ENCODE measurements at regions not wholly inside any gene's neighbourhood (a gene's known extent, or its start where the extent isn't known, plus 50 kb on each side); places are given as distances from the start of the nearest gene placed in this dataset.
A peak's percentile ranks its signal among the peaks of the same experiment; 100 is the strongest.
"Not testable (repeated sequence)": the region's sequence is repeated elsewhere in the genome, so short reads cannot be mapped to it uniquely, and the experiment has no call there.

DNA sequence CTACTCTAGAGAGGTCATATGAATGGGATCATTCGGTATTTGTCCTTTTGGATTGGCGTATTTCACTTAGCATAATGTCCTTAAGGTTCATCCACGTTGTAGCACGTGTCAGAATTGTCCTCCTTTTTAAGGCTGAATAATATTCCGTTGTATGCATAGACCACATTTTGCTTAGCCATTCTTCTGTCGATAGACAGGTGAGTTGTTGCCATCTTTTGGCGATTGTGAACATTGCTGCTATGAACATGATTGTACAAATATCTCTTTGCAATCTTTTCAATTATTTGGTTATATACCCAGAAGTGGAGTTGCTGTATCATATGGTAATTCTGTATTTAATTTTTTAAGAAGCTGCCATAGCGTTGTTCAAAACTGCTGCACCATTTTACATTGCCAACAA lies 52.4 kb upstream of the GOLGA8J start:
- DNase-seq (ENCODE audit: low read depth in 2 of 3, low spot score in 2 of 3) = no peak

DNA sequence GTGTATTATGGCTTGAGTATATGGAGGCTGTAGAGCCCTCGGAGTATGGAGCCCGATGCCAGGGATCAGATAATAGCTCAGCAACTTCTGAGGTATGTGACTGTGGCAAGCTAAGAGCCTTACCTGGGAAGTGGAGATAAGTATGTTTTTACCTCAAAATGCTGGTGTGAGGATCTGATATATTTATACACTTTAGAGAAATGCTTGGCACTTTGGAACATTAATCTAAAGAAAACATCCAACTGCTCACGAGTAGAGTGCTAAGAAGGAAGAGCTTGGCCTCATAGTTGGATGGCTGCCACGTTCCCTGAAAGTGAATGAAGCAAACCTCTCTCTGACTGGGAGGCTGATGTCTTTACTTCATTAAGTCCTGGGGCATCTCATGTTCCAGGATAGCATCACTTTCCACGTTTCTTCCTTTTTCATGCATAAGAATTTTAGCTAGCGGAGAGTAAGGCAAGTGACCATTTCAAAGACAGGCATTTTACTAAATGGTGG lies 58.9 kb upstream of the GOLGA8J start:
- peak in 2 of 3 donors; percentile 2 to 31 for DNase-seq (ENCODE audit: low read depth in 2 of 3, low spot score in 2 of 3)

DNA sequence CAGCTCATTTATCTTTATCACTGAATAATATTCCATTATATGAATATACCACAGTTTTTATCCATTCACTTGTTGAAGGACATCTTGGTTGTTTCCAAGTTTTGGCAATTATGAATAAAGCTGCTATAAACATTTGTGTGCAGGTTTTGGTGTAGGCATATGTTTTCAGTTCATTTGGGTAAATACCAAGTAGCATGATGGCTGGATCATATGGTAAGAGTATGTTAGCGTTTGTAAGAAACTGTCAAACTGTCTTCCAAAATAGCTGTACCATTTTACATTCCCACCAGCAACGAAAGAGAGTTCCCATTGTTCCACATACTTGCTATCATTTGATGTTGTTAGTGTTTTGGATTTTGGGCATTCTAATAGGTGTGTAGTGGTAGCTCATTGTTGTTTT lies 72.0 kb upstream of the GOLGA8J start:
- DNase-seq (ENCODE audit: low read depth in 2 of 3, low spot score in 2 of 3) = no peak

DNA sequence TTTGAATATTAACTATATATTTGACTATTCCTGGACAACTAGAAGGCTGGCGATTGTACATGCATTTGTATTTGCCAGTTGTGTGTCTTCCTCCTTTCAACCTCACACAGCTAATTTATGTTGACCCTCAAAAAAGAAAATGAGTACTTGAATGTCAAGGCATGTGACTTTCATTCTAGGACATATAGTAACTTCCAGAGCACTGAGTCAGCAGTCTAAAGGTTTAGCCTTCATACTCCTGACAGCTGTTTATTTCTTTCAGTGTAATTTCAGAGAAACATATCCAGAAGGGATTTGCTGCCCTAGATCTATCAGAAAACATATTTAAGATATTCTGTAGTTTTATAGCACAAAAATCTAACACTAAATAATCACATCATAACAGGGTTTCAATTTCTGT lies 74.6 kb upstream of the GOLGA8J start:
- no peak for DNase-seq (ENCODE audit: low read depth in 2 of 3, low spot score in 2 of 3)

DNA sequence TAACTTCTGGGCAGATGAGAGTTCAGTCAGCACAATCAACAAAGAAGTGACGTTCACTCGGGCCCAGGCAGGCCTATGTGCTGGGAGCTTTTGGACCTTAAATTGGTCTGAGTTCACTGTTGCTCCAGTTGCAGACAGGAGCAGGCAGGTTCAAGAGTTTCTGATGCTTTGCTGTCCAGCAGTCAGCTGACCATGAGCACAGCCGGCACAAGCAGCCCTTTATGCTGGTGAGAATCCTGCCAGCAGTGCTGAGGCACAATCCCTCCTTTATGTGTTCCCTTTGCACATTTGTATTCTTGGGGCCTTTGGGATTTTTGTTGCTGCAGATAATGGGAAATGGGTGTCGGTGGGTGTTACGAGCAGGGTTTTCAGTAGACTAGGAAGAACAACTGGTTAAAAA lies 81.2 kb upstream of the GOLGA8J start:
- DNase-seq (ENCODE audit: low read depth in 2 of 3, low spot score in 2 of 3) = no peak

DNA sequence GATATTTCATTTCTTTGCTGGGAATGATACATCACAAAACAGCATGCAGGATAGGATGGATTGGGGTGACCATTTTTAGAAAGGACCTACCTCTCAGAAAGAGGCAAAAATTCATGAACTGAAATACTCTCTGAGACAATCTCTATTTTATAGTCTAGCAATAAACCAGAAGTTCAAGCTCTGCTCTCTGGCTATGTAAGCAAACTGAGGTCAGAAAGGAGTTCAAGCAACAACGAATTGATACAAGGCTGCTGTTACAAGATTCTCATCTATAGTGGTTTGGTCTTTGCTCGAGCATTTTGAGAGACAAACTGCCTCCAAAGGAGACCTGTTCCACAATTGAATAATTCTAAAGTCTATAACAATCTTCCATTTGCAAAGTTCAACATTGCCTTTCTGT lies 84.7 kb upstream of the GOLGA8J start:
- no peak for DNase-seq (ENCODE audit: low read depth in 2 of 3, low spot score in 2 of 3)

DNA sequence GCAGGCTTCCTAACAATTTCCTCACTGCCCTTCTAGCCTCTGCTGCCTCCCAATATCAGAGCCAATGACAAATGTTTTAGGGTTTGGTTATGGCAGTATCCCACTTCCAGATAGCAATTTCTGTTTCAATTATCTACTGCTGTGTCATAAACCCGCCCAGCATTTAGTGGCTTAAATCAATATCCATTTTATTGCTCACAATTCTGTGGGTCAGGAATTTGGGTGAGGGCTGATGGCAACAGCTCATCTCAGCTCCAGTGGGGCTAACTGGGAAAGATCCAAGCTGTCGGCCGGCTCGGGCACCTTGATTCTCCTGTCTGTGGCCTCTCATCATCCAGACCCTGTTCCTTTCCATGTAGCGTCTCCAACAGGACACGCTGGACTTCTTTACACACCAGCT lies 85.3 kb upstream of the GOLGA8J start:
- no peak for DNase-seq (ENCODE audit: low read depth in 2 of 3, low spot score in 2 of 3)

DNA sequence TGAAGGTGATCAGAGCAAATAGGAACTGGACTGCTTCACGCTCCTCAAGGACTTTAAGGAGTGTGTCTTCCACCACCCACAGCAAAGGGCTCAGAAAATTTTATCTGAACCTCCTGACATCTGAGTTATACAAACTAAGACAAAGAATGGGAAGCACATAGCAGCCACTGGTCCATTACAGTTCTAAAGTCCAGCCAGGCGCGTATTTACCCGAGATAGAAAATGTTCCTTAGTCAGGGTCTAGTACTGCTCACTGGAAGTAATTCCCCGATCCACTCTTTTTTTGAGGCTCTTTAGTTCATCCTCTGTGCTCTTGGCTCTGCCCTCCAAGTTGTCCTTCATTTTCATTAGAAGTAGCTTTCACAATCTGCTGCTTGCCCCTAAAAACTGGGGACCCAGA lies 88.5 kb upstream of the GOLGA8J start:
- DNase-seq (ENCODE audit: low read depth in 2 of 3, low spot score in 2 of 3) = no peak

DNA sequence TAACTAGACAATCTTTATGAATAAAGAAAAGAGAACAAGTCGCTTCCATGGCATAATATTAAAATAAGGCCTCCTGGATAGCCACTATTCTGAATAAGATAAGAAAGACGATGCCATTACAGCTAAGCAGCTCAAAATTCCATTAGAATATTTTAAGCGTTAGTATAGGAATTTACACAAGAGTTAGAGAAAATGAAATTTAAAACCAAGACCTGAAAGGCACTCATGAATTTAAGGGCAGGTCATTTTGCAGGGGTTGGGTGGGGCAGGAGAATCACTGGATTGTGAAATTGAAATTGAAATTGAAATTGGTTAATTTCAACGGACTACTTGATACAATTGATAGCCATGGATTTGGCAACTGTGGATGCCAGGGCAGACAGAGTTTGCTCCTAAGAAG lies 91.8 kb upstream of the GOLGA8J start:
- DNase-seq (ENCODE audit: low read depth in 2 of 3, low spot score in 2 of 3) = no peak

DNA sequence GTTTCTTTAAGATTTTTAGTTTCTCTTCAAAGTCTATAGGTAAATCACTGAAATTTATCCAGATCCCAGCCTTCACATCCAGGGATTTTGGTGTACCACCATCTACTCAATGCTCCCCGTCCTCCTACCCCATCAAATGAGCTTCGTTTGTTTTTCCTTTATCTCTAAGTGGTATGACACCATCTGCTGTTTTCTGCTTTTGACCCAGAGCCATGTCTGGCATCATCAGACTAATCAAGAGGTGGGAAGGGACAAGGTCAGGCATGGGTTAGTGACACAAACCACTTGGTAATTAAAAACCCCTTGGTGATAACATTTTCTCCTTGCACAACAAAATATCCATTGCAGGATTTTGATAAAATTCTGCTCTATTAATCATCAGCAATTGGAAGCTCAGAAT lies 92.7 kb upstream of the GOLGA8J start:
- DNase-seq (ENCODE audit: low read depth in 2 of 3, low spot score in 2 of 3) = no peak

DNA sequence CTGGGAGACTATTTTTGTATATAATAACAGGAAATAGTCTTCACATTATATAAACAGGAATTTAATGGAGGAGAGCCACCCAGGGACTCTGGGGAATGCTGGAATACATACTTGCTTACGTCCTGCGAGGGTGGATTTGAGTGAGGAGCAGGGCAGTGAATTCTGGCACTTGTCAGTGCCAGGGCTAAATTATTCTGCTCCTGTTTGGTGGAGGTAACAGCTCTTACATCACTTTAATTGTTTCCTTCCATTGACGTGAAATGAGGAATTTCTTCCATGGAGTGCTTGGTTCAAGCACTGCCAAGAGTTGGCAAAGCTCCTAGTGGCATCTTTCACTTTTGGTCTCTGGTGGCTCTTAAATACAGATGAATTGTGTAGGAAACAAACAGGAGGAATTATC lies 94.1 kb upstream of the GOLGA8J start:
- no peak for DNase-seq (ENCODE audit: low read depth in 2 of 3, low spot score in 2 of 3)

DNA sequence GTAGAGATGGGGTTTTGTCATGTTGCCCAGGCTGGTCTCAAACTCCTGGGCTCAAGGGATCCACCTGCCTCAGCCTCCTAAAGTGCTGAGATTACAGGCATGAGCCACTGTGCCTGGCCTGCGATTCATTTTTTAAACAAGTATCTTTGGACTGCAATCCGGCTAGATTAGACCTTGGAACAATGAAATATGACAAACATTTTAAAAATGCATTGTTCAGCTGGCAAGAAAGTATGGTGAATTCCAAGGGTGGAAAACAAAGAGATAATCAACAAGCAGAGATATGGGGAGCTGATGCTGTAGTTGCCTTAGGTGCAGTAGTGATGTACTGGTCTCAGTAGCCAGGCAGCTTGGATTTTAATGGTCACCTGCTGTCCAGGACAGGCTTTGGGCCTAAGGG lies 95.8 kb upstream of the GOLGA8J start:
- DNase-seq (ENCODE audit: low read depth in 2 of 3, low spot score in 2 of 3) = no peak

DNA sequence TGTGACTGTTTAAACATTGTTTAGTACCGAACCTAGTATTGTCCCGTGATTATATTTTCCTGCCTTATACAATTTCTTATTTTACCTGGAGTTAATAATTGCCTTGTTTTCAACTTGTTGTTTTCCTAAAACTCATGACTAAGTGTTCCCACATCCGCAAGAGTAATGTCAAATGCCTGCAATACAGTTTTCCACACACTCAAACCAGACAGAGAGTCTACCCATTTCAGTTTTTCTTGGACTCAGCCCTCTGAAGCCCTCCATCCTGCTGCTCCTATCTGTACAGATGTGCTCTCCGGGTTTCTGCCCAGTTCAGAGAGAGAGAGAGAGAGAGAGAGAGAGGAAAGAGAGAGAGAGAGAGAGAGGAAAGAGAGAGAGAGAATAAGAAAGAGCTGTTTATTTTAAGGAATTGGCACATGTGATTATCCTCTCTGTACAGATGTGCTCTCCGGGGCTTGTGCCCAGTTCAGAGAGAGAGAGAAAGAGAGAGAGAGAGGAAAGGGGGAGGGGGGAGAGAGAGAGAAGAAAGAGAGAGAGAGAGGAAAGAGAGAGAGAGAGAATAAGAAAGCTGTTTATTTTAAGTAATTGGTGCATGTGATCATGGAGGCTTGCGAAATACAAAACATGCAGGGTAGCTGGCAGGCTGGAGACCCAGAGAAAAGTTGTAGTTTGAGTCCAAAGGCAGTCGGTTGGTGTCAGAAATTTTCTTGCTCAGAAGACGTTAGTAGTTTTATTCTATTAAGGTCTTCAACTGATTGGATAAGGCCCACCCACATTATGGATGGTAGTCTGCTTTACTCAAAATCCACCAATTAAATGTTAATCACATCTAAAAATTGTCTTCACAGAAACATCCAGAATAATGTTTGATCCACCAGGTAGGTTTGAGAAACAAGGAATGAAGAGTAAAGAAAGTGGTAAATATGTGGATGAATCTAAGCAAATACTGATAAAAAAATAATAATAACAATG lies 104.1 kb upstream of the GOLGA8J start:
- DNase-seq (ENCODE audit: low read depth in 2 of 3, low spot score in 2 of 3) = no peak

DNA sequence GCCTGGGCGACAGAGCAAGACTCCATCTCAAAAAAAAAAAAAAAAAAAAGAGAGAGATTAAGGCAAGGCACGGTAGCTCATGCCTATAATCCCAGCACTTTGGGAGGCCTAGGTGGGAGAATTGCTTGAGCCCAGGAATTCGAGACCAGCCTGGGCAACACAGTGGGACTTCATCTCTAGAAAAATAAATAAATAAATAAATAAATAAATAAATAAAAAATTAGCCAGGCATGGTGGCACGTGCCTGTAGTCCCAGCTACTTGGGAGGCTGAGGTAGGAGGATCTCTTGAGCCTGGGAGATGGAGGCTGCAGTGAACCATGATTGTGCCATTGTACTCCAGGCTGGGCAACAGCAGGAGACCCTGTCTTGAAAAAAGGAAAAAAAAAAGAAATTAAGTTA lies 108.7 kb upstream of the GOLGA8J start:
- DNase-seq (ENCODE audit: low read depth in 2 of 3, low spot score in 2 of 3) = not testable (repeated sequence)

DNA sequence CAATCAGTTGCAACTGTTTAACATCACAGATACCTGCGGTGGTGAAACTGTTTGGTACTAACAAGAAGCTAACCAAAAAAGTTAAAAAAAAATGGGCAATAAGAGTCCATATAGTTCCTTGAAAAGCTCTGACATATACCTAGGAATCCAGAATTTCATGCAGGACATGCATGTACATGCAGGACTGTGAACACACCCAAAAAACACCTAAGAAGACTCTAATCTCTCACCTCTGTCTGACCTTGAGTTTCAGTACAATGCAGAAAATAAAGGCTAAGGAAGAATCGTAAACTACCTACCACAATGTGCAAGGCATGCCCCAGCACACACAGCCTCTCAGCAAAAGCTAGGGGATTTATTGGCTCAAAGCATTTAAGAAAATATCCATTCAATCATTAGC lies 110.7 kb upstream of the GOLGA8J start:
- DNase-seq (ENCODE audit: low read depth in 2 of 3, low spot score in 2 of 3) = no peak

DNA sequence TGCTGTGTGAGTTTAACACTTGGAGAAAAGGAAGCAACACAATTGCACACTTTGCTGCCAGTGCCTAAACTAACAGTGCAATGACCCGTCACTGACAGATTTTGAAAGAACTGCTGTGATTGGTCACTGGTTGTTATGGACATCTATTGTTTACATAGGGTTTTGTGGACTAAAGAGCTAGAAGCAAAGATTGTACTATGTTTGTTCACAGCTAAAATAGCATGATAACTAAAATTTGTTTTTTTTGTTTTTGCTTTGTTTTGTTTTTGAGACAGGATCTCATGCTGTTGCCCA lies 112.4 kb upstream of the GOLGA8J start:
- peak in 1 of 3 donors; percentile 5 for DNase-seq (ENCODE audit: low read depth in 2 of 3, low spot score in 2 of 3)

DNA sequence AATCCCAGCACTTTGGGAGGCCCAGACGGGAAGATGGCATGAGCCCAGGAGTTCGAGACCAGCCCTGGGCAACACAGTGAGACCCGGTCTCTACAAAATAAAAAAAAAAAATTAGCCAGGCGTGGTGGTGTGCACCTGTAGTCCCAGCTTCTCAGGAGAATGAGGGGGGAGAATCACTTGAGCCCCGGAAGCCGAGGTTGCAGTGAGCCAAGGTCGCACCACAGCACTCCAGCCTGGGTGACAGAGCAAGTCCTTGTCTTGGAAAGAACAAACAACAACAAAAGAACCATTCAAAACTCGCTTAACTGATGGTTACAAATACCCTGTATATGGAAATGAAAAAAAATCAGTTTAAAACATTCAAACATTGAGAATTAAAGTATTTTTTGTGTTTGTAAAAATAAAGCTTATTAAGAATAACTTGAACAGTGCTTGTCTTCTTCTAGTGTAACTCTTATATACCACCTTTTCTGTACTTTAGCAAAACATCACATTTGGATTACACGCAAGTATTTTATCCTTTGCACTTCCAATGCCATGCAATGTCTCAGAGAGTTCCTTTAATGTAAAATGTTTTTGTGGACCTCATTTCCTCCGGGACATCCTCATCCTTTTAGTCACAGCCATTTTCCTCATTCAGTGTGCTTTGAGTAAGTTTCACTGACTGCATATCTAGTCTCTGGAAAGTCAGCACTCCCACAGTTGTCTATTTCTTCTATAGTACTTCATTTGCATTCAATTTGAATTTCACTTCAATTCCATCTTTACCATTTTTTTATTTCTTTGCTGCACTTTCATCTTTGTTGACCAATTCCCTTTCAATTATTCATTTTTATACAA lies 113.0 kb upstream of the GOLGA8J start:
- DNase-seq (ENCODE audit: low read depth in 2 of 3, low spot score in 2 of 3) = no peak

DNA sequence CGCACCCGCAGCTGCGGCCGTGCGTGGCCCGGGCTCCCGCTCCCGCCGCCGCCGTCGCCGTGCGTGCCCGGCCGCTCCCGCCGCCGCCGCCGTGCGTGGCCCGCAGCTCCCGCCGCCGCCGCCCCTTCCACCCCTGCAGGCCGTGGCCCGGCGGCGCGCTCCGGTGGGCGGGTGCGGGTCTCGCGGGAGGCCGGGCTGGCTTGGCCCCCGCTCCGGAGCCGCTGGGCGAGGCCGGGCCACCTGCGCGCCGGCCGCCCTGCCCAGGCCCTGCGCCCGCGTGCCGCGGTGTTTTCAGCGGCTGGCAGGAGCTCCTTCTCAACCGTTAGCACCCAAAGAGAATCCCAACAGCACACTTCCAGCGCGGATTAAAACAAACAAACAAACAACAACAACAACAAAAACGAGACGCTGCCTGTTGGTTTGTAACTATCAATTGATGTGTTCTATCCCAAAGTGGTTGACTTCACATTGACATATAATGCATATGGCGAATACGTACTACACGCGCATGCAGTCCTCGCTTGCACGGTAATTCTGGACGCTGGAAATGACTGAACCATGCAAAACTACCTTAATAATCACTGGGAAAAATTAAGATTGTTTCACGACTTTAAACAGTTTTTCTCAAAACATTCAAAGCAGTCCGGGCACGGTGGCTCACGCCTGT lies 113.7 kb upstream of the GOLGA8J start:
- no peak for DNase-seq (ENCODE audit: low read depth in 2 of 3, low spot score in 2 of 3)

DNA sequence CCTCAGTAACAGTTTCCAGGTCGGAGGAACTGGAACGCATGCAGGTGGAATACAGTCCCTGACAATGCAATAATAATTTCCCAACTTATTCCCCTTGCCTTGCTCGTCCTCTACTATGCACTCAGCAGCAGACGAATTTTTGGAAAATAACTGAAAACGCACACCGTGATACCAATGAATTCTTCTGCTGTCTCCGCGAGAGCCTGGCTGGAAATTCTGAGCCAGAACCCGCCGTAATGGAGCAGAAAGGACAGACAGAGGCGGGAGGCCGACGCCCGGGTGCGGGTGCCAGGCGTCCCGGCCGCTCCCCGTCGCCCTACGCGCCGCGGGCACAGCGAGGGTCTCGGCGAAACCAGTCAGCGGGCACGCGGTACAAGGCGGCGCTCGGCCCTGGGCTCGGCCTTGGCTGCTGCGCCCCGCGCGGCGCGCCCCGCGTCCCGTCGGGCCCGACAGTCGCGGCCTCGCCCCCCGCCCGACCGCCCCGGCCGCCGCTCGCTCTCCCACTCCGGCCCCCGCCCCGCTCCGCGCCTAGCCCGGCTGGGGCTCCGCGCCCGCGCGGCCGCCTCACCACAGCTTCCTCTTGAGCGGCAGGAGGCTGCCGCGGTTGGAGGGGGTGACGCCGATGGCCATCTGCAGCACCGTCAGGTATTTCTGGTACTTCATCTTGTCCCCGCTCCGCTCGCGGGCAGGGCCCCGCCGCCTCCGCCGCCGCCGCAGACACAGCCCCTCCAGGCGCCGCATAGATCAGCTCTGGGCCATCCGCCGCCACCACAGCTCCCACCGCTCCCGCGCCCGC lies 114.5 kb upstream of the GOLGA8J start:
- DNase-seq (ENCODE audit: low read depth in 2 of 3, low spot score in 2 of 3) = peak in 2 of 3 donors; percentile 17 to 18

DNA sequence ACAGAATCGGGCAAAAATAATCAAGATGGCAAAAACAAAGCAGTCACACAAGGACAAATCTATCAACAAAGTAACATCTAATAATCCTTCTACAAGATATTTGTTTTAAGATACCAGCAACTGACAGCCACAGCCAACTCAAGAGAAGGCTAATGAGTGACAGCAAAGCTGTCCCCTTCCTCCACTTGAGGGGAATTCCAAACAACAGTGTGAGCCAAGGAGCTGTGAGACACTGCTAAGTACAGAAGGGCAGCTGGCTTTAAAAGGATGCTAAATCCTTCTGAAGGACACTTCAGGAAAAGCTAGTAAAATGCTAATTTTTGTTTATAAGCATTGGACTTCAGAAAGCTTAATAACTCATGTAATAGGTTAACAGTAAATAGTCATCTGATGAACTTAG lies 120.3 kb upstream of the GOLGA8J start:
- no peak for DNase-seq (ENCODE audit: low read depth in 2 of 3, low spot score in 2 of 3)
